ENCODE measurements at regions not wholly inside any gene's neighbourhood (a gene's known extent, or its start where the extent isn't known, plus 50 kb on each side); places are given as distances from the start of the nearest gene placed in this dataset.

DNA sequence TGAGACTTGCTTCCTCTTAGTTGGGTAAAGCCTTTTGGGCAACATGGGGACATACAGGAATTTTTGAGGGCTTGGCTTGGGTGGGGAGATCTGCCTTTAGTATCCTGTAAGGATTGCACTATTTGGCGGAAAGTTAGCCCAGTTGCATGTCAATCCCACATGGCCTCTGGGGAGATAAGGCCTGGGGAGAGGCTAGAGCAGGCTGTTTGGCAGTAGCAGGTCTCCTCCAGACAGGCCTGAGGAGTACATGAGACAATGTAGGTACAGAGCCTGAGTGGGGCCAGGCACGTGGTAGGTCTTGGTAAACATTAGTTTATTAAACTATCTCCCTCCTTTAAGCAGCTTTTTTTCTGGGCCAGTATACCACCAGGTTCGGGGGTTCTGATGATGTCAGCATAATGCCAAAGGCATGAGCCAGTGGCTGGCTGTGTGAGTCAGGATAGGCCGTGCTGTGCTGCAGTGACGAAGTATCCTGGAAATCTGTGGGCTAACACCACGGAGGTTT, 147.9 kb downstream of the VEGFA start:
- DNase-seq (ENCODE audit: low read depth): peak; percentile 83

DNA sequence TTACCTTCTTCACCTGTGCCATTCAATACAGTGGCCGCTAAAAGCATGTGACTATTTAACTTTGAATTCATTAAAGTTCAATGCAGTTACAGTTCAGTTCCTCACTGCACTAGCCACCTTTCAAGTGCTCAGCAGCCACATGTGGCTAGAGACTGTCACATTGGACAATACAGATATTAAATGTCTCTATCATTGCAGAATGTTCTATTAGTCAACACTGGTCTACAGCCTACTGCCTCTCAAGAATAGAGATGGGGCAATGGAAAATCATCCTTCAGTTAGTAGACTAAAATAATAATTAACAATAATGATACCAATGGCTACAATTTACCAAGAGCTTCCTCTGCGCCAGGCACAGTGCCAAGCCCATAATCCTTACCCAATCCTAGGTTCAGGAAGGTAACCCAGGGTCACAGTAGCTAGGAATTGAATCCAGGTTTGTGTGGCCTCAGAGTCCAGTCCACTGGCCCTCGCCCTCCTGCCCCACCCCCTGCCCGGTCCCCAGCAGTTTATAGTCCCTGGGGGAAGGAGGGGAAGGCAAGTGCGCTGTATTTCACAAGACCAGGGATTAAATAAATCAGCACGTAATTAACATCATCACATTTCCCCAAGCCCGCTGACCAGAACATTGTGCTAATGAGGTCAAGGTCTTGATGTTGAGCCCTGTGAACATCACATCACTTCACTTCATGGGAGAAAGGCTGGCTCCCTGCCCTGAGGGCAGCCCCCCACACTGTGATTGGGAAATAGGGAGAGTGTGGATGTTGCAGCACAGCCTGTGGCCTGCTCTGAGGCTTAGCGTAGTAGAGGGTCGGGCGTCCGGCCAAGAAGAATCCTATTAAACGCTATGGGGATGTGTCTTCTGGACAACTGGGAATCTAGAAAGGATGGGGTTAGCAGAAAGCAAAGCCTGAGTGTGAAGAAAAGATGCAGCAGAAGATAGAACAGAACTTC, 147.2 kb downstream of the VEGFA start:
- DNase-seq (ENCODE audit: low read depth): no peak

DNA sequence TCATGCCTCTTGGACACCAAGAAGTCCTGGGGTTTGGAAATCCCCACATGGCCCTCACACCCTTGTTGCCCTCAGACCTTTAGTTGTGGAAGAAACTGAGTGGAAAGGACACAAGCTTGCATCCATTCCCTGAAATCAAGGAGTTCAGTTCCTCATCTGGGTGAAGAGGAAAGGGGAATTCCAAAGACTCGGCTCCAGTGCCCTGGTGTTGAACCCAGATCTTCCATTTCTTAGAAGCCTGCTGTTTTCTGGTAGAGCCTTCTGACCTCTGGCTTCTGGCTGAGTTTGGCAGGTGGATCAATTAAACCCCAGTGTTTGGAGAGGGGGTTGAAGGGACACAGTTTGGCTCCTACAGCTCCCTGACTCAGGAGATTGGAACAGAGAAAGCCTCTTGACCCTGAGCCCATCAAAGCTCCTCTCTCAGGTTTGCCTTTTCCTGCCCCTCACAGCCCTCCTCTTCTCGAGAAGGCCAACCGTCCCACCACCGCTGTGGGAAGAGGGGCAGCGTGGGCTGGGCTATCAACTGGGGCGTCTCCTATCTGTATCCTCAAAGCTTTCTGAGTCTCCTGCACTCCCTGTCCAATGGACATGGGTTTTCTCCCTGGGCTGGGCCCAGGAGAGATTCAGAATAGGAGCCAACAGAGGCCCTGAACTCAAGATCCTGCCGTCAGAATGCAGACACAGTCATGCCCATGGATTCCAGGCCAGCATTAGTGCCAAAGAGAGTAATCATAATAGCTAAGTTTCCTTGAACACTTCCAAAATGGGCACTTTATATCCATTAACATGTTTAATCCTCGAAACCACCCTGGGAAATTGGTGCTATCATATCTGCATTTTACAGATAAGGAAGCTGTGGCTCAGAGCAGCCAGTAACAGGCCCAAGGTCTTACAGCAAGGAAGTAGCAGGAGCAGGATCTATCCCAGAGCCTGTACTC, 146.2 kb downstream of the VEGFA start:
- no peak for DNase-seq (ENCODE audit: low read depth)

DNA sequence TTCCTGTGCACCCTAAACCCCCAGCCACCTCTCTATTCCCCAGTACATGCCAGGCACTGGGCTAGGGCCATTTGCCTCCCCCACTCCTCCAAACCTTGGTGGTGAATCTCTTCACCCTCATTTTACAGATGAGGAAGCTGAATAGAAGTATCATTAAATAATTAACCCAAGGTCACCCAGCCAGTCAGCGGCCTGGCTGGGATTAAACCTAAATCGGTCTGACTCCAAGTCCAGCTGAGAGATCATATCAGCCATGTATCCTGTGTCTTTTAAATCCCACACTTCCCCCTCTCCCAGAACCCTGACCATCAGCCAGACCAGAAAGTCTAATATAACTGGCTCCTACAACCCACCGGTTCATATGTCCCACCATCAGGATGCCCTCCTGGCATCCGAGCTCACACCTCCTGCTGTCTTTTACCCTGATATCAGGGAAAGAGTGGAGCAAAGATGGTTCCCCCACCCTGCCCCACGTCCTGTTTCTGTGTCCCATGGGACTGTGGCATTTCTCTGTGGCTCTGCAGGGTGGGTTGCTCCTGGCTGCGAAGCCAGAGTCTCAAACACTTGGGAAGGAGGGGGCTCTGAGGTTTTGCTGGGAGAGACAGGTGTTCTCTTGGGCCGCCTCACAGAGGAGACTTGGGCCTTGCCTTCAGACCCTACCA, 145.3 kb downstream of the VEGFA start:
- DNase-seq (ENCODE audit: low read depth): no peak

DNA sequence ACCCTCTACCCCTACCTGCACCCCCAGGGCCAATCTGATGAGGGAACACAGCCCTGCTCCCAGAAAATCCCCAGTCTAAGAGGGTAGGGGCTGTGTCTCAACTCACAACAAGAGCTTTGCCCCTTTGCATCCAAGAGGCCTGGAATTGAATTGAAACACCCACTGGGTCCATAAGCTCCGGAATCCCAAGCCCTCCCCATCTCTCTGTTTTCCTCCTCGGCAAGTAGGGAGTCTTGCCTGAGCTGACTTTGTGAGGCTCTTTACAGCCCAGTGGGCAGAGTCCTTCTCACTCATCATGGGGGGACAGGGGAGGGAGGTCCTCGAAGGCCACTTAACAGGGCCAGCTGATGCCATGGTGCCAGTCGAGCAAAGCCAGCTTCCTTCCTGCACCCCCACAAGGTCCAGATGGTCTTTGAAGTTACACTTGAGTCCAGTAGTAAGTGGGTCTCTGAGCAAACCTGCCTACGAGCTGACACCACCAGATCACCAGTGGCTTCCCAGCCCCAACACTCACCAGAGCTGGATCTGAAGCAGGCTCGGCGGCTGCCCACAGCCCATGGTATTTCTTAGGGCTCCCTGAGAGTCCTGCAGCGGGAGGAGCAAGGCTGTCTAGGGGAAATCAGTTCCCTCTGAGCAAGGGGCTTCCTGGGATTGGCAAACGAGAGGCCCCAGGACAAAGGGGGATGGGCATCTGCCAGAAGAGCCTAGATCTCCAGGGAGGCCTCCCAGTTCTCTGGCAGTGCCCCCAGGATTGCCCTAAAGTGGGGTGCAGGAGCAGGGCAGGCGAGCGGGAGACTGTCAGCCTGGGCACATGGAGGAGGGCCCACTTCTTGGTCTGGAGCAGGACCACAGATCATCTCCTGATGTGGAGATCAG, 144.5 kb downstream of the VEGFA start:
- no peak for DNase-seq (ENCODE audit: low read depth)

DNA sequence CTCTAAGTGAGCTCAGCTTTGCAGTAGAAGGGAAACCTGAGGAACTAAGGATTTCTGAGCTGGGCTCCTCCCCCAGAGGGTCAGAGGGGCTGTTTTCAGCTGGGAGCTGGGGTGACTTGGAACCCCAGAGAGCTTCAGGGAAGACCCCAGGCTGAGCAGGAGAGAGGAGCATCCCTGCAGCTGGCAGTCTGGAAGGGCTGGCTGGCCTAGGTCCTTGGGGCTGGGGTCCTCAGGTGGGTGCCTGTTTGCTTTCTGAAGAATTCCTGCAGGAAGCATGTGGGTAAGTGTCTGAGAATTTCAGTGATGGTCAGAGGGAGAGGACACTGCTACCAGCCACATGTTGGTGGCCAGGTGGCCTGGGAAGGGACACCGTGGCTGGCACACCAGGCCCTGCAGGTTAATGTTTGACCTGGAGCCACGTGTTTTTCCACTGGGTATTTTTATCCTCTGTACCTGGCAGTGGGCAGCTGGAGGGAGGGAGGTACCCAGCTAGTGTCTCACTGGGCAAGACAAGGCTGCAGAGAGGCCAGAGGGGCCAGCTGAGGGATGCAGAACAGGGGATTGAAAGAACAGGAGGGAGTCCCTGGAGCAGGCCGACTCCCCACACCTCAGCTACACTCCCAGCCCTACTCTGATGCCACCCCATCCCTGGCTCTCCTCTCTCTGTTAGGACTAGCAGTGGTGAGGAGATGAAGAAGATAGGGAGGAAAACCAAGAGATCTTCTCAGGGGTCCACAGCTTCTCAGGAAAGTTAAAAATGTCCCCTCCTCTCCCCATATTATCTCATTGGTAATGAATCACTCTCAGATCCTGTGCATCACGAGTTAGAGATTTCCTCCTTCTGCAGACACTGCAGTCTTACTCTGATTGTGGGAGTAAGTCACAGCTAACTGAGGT, 143.6 kb downstream of the VEGFA start:
- peak; percentile 62 for DNase-seq (ENCODE audit: low read depth)

DNA sequence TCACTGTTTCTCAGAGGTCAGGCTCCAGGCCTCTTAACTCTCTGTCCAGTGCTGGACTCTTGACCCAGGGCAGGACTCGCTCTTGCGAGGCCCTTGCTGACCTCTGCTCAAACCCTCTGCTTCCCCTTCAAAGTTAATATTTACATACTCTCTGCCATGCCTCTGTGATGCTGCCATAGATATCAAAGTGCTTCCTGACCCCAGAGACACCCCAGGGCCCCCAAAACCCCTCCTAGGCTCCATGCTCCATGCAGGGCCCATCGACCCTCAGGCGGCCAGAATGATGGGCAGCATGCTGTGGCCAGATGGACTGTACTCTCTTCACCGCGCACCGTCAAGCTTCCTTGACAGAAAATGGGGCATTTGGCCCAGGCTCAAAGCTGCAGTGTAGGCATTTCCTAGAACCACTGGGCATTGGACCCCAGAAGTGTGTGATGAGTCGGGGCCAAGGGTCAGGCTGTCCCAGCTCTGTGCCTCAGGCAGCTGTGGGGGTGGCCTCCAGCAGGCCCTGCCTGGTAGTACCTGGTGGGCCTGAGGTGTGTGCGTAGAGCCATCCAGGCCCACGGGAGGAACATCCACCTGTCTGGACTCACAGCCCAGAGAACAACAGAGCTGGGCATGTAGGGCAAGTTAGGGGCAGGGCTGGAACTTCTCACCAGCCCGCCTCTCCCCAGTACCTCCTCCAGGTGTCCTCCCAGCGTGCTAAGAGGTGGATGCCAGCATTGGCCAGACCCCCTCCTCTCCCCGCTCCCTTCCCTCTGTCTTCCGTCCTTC, 142.8 kb downstream of the VEGFA start:
- no peak for DNase-seq (ENCODE audit: low read depth)

DNA sequence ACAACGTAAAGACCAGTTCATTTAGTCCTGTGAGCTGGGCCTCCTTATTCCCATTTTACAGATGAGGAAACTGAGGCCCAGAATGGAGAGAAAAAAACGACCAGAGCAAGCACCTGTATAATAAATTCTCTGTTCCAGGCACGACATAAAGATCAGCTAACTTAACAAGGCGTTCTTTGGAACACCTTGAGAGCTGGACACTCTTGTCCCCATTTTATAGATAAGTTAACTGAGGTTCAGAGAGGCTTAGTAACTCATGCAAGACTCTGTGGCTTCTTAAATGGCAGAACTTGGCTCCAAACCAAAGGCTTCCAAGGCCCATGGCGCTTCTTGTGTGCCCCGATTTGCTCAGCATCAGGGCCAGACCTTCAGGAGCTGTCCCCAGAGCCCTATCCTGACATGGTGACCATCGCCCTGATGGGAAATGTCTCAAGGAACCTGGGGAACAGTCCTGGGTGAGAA, 142.1 kb downstream of the VEGFA start:
- no peak for DNase-seq (ENCODE audit: low read depth)

DNA sequence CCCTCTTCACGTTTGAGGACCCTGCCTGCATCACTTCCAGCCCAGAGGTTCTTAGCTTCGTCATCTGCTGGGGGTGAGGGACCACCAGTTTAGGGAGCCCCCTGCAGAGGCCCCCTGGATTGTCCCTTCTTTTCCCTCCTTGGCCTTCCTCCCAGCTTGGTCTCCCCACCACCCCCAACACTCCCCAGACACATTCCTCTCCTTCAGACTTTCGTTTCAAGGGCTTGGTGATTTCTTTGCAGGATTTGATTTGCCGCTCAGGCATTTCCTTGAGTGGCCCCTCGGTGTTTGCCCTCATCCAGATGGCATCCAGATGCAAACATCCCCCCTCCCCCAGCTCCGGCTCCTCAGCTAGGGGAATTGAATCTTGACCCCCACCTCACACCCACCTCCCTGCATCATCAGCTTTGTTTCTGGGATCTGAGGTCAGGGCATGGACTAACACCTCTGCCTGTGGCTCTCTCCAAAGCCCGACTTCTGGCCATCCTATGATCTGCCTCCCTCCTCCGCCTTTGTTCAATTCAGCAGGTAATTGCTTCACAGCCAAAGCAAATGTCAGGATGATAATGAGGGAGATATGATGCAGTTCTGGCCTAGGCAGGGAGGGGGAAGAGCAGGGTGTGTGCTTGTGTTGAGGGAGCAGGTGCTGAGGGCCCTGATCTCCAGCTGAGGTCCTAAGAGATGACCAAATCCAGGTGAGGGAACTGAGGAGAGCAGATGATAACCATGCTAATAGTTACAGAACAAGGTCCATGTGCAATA, 141.5 kb downstream of the VEGFA start:
- DNase-seq (ENCODE audit: low read depth): no peak

DNA sequence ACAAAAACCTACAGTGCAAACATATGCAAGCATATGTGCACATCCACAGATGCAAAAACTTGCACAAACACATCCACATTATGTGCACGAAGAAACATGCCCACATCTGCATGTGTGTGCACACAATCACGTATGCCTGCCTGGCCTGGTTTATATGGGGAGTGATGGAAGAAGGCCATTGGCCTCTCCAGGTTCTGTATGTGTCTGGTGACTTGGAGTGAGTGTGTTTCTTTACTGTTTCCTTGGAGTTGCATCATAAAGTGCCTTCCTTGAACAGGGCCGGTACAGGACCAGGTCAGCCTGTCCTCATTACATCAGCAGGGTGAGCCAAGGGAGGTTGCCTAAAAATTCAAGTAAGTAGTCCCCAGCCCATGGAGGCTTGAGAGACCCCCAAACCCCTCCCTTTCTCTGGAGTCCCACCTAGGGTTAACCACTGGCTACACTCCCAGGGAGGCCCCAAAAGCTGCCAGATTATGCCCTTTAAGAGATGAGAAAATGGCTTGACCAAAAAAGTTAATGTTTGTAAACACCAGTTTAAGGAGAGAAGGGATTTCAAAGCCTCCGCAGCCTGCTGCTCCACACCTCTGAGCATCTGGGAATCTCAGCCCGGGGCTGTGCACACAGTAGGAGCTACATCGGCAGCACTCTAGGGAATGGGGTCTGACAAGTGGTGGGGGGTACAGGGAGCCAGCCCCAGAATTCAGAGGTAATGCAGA, 140.8 kb downstream of the VEGFA start:
- peak; percentile 56 for DNase-seq (ENCODE audit: low read depth)

DNA sequence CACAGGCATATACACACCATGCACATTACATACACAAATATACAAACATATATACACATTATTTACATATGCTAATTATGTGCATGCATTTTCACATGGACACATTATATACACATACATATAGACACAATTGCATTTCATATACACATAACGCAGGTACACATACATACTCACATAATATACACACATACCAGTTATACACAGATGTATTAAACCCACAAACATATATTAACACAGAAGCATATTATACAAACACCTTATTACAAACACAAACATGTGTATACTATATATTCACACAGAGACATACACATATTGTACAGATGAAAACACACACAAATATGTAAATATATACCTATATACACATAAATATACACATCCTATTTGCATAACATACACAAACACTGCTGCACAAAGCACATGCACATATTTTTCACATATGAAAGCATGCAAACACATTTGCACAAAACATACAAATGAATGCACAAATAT, 140.2 kb downstream of the VEGFA start:
- no peak for DNase-seq (ENCODE audit: low read depth)

DNA sequence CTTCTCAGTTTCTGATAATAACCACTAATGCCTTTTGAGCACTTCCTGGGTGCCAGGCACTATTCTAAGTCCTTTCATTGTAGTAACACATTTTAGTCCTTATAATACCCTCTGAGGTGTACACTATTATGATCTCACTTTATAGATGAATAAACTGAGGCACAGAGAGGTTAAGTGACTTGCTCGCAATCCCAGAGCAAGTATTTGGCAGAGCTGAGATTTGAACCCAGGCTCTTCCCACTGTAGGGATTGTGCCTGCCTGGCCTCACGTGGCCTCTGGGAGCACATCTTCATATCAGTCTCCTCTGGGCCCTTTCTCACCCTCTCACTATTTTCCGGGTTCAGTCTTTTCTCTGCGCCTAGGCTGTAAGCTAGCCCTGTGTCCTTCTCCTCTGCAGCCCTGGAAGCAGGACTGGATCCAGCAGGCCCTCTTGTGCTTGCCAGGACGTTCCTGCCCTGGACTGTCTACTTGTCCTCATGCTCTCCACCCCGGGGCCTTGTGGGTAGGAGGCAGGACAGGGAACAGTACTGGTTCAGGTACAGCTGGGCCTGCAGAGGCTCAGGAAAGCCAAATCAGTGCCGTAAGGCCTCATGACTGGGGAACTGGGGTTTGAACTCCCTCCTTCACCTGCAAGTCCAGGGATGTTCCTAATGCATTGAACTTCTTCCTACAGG, 139.6 kb downstream of the VEGFA start:
- no peak for DNase-seq (ENCODE audit: low read depth)

DNA sequence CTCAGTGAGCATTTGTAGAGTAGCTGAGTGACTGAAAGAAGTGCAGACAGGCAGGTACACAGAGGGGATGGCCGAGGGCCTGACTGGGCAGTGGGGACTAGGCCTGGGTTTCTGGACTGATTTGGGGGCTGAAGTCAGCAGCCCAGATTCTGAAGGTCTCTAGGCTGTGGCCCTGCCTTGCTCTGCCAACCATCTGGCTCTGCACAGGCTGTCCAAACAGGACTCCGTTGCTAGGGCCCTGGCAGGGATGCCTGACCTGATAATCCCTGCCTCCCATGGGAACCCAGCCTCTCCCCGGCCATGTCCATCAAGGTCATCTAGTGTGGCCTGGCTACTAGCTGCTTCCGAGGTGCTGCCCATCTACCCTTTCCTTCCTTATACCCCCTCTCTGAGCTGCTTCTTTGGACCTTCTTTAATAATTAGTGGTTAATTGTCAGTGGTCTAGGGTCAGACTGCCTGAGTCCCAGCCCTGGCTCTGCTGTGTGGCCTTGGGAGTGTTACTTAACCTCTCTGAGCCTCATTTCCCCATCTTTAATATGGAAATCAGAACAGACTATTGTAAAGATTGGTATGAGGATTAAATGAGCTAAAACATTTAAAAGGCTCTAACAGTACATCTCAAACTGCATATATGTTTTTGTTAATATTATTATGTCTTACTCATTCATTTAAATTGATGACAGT, 137.9 kb downstream of the VEGFA start:
- no peak for DNase-seq (ENCODE audit: low read depth)

DNA sequence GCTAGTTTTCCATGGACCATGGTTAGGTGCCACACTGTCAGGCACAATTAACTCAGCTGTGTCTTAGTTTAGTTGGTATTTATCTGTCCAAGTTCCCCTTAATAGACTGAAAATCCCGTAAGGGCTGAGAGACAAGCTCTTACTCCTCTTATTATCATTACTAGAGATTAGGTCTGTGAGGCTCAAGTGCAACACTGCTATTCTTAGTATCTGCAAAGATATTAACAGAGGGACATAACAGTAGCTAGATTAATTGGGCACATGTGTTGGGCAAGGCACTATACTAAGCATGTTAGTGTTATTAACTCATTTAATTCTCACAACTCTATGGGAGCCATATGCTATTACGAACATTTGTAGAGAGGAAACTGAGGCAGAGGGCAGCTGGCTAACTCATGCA, 137.3 kb downstream of the VEGFA start:
- no peak for DNase-seq (ENCODE audit: low read depth)

DNA sequence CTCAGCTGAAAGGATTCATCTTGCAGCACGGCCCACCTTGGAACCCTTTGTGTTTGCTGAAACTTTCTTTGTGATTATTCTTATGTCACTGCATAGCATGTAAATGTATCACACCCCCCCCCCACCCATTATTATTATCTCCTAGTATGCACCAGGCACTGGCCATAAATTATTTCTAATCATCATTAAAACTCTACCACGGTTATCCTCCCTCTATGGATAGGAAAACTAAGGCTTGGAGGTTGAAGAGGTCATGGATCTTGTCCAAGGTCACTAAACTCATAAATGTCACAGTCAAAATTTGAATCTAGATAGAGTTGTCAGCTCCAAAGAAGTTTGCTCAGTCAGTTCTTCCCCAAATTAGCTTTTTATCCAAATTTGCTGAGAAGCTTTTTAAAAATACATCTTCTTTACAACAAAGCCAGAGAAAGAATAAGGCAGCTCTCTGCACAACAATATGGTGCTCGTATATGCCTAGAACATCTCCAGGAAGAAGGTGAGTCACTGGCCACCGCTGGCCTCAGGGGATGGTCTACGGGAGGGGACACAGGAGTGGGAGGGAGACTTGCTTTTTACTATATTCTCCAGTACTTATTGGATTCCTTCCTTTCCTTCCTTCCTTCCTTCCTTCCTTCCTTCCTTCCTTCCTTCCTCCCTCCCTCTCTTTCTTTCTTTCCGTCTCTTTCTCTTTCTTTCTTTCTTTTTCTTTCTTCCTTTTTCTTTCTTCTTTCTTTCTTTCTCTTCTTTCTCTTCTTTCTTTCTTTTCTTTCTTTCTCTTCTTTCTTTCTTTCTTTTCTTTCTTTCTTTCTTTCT, 134.5 kb downstream of the VEGFA start:
- peak; percentile 69 for DNase-seq (ENCODE audit: low read depth)
